8988T (cell line): ENCODE measurements at regions not wholly inside any gene's neighbourhood (a gene's known extent, or its start where the extent isn't known, plus 50 kb on each side); places are given as distances from the start of the nearest gene placed in this dataset.
"Not testable (repeated sequence)": the region's sequence is repeated elsewhere in the genome, so short reads cannot be mapped to it uniquely, and the experiment has no call there.

Experiments used
- DNase-seq: peaks from one replicate; pipeline ENCODE4 v3.0.0; 2011

GRCh38 chr15:85196697-85197096, 183.7 kb upstream of the AKAP13 start:
- DNase-seq = not testable (repeated sequence)

GRCh38 chr15:85197582-85197981, 182.8 kb upstream of the AKAP13 start:
- DNase-seq = not testable (repeated sequence)

DNA sequence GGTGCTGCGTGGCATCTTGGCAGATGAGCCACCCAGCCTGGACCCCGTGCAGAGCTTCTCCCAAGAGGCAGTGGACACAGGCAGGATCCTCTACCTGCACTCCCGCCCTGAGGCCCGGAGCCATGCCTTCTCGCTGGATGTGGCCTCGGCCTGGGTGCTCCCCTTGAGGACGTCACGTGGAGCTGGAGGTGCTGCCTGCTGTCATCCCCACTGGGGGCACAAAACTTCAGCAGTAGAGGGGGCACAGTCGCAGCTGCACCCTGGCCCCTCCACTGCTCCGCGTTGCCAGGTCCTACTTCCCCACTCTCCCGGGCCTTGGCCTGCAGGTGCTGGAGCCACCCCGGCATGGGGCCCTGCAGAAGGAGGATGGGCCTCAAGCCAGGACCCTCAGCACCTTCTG, 182.0 kb upstream of the AKAP13 start:
- not testable (repeated sequence) for DNase-seq

DNA sequence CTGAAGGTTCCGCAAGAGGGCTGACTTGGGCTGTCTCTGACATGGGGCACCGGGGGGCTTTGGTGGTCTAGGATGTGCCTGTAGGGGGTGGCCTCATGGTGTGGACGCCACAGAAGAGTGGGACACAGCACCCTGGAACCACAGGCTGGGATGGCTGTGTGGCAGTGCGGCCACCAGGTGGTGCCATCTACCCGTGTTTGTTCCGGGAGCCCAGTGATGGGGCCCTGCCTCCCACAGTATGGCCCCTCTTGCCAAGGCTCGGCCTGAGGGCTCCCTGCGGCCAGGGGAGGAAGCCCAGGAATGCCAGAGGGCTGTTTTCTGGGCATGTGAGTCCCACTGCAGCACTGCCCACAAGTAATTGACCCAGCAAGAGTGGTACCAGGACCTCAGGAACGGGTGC, 180.2 kb upstream of the AKAP13 start:
- DNase-seq = not testable (repeated sequence)

- DNase-seq = not testable (repeated sequence)
Measured at GRCh38 chr15:85201118-85201793, 179.1 kb upstream of the AKAP13 start.

- not testable (repeated sequence) for DNase-seq
Measured at GRCh38 chr15:85204481-85204880, 175.9 kb upstream of the AKAP13 start.

- DNase-seq = not testable (repeated sequence)
Measured at GRCh38 chr15:85233791-85234325, 146.5 kb upstream of the AKAP13 start.

- not testable (repeated sequence) for DNase-seq
Measured at GRCh38 chr15:85234450-85235196, 145.8 kb upstream of the AKAP13 start.

- DNase-seq = not testable (repeated sequence)
Measured at GRCh38 chr15:85244056-85244455, 136.3 kb upstream of the AKAP13 start.

DNA sequence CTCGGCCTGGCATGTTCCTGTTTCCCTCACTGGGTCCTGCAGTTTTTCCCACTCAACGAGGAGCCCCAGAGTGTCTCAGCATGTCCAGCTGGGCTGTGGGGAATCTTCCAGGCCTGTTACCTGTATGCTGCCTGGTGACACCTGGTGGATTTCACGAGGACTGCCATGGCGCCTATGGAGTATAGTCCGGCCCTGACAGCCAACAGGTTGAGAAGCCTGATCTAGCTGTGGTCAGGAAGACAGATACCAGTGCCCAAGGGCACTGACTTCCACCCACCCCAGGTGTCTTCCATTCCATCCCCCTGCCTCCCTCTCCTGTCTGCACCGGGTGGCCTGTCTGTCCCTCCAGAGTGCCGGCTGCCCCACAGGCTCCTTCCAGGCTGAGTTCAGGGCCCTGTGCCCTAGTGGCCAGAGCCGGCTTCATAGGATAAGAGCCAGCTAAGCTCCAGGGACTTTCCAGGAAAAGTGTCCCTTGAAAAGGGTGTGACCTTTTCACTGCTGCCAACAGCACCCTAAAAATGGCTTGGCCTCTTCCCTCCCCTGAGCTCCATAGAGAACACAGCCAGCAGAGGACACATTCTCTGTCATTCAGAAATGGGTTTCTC, 129.4 kb upstream of the AKAP13 start:
- not testable (repeated sequence) for DNase-seq

DNA sequence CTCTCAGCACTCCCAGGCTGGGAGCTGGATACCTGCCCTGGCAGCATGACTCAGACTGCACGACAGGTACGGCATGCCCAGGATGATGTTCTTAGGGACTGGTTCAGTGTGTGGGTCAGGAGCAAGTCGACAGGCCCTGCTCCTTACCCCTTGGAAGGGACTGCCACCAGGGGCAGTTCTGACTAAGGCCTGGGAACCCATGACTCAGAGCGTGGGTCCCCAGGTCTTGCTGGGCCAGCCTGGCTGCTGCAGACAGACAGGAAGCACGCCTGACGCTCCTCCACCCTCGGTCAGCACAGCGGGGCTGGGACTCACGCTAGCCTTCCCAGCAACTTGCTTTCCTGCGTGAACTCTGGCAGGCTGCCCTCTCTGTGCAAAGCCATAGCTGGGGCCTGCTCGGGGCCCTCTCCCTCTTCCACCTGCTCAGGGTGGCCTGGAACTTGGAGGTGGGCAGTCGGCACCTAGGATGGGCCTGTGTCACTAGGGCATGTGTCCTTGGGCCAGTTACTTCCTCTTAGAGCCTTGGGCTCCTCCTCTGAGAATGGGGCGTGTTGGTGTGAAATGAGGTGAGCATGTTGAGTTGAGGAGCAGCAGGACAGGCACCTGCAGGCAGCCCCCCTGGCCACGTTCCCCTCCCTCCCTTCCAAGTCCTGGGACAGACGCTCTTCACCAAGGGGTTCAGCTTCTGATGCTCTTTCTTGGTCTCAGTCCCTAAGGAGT, 127.0 kb upstream of the AKAP13 start:
- not testable (repeated sequence) for DNase-seq

DNA sequence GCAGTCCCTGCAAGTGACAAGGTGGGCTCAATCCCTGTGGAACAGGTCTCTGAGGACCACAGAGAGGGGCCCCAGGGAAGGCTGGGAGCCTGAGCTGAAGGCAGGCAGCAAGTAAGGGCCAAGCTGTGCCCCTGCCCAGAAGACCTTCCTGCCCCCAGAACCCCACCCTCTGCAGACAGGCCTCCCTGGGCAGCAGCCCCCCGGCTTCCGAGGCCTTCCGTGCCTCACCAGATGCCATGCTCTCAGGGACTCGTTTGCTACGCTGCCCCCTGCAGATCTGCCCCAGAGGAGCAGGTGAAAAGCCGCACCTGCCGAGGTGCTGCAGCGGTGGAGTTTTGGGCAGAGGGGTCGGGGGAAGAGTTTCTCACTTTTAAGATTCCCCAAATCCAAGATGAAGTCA, 125.4 kb upstream of the AKAP13 start:
- not testable (repeated sequence) for DNase-seq

DNA sequence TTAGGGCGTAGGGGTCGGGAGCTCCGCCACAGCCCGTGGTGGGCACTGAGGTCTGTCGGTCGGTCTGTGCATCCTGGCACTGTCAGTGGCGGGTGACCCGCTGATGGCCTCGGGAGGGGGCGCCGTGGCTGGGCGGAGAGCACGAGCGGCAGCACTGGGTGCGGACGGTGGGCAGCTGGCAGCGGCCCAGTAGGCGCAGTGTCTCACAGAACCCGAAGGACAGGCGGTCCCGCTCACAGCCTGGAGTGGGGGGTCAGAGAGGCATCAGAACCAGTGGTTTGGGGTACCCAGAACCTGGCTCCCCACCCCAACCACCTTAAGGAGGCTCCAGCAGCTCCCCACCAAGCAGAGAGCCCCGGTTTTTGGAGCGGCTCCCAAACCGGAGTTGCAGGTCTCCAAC, 124.9 kb upstream of the AKAP13 start:
- DNase-seq = not testable (repeated sequence)

DNA sequence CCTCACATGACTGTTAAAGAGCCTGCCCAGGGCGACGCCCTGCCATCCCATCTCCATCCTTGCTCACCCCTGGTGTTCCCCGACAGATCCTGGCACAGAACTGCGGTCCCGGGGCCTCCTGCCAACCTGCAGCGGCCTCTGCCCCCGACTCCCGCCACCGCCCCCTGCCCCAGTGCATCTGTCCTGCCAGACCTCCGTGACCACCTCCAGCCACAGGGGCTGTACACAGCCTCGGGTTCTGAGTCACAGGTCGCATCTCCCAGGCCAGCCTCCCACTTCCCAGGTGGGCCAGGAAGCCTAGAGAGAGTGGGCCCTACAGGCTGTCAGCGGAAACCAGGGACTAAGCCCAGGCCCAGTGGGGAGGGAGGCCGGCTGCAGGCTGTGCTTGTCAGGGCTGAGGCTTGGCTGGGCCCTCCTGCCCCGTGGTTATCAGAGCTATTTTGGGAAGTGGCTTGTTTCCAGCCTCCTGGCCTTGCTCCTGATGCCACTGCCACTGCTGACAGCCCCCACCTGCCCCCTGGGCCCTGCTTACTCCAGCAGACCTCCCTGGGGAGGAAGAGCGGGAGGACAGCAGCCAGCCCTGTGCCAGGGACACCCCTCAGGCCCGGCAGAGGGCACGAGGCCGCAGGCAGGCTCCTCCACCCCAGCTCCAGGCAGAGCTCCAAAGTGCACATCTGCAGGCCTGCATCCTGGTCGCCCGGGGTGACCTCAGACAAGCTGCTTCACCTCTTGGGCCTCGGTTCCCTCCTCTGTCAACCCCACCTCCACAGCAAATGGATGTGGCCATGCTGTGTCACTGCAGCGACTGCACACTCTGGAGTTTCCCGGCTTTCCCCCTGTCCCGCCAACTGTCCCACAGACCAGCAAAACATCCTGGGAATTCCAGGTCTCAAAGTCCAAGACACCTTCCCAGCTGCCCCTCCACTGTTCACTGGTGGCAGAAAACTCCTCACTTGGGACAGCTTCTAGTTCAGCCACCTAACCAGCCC, 124.1 kb upstream of the AKAP13 start:
- not testable (repeated sequence) for DNase-seq

DNA sequence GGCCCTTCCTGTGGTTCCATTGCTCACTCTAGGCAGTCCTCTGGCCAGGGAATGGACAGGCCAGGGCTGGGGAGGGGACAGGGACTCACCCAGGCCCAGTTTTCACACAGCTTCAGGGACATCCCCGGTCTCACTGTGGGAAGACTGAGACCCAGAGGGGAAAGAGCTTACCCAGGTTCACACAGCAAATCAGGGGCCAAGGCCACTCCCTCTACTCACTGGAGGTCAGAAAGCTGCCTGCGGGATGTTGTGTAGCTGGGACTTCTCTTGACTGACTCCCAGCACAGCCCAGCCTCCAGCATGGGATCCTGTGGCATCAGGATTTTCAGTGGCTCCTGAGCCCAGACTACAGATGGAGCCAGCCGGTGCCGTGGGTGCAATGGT, 122.3 kb upstream of the AKAP13 start:
- DNase-seq = not testable (repeated sequence)

DNA sequence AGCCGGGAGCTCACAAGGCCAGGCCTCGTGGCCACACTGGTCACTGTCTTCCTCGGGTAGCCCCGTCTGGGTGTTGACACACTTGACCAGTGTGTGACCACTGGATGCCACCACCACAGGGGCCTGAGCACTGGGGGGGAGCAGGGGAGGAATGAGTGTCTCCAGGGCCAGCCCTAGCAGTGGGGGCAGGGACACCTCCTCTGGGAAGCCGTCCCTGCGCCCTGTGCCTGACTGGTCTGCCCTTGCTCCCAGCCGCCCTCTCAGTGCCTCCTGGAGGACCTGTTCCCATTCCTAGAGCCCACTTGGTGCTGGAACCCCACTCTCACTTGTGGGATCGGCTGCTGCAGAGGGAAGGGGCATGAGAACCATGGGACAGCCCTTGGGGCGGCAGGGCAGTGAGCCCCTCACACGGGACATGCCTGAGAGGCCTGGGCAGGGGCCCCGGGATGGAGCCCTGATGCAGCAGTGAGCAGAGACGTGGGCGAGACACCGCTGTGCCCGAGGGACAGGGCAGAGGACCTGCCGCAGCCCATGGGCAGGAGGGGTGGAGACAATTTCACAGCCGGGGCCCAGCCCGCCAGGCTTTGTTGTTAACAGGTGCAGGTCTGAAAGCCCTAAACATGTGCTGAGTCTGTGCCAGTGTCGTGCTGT, 121.7 kb upstream of the AKAP13 start:
- DNase-seq = not testable (repeated sequence)

DNA sequence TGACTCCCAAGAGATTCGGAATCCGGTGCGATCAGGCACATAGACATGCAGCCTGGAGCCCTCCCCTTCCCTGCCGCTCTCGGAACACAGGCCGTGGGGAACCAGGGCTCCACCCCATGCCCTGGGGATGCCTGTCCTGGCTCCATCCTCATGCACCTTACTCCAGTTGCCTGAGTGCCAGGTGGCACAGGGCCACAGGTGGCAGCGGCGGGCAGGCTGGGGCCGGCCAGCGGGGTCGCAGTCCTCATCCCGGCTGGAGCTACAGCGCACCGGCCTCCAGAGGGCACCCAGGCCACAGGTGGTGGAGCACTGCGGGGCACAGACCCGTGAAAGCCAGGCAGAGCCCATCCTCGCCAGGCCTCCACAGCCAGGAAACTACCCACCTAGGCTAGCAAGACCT, 119.9 kb upstream of the AKAP13 start:
- DNase-seq = not testable (repeated sequence)

- not testable (repeated sequence) for DNase-seq
Measured at GRCh38 chr15:85262461-85263055, 117.8 kb upstream of the AKAP13 start.

DNA sequence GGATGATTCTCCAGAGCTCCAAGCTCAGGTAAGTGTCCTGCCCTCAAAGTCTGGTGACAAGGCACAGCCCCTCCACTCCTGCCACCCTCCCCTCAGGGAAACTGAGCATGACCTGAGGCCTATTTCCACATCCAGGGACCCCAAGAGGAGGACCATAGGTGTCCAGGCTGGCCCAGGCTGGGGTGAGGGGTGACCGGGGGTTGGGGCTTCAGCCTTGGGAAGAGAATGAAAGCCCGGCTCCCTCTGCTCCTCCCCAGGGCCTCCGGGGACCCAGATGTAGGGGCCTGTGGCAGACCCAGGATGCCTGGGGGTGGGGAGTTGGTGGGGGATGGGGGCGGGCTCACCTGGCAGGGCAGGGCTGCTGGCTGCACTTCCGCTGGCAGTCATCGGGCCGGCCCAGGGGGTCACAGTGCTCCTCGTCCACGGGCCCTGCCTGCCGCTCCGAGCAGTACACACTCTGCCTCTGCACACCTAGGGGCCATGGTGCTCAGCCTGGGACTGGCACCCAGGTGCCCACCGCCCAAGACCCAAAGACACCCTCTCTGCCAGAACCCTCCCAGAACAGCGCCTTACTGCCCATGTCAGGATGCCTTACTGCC, 116.5 kb upstream of the AKAP13 start:
- not testable (repeated sequence) for DNase-seq

DNA sequence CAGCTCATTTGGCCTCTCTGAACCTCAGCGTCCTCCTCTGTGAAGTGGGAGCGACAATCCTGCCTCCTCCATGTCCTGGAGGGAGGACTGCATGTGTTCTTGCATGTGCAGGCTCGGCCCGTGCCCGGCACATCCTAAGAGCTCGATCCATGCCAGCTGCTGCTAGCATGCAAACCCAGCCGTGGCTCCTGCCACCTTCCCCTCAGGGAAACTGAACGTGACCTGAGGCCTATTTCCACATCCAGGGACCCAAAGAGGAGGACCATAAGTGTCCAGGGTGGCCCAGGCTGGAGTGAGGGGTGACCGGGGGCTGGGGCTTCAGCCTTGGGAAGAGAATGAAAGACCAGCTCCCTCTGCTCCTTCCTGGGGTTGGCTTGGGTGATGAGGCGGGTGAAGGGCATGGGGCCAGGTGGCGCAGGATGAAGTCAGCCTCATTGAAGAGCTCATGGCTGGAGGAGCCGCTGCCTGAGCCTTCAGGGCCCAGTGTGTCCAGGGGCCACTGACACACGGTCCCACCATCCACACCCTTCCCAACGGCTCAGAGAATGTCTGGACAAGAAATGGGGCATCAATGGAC, 115.7 kb upstream of the AKAP13 start:
- not testable (repeated sequence) for DNase-seq
